C4-2B (cell line): ENCODE measurements at regions not wholly inside any gene's neighbourhood (a gene's known extent, or its start where the extent isn't known, plus 50 kb on each side); places are given as distances from the start of the nearest gene placed in this dataset.

Experiments used
- H3K27ac ChIP-seq: fragments of 450-650 bp; 2 replicates; pipeline ENCODE4 v1.5.1; 2017
- CTCF ChIP-seq: fragments of 450-650 bp; conservative IDR thresholded peaks from 2 replicates; pipeline ENCODE4 v1.5.1; 2017; ENCODE audit warnings: mild to moderate bottlenecking
- ZFX ChIP-seq: fragments of 450-650 bp; IDR thresholded peaks from 2 replicates; pipeline ENCODE4 v1.6.1; 2017

DNA sequence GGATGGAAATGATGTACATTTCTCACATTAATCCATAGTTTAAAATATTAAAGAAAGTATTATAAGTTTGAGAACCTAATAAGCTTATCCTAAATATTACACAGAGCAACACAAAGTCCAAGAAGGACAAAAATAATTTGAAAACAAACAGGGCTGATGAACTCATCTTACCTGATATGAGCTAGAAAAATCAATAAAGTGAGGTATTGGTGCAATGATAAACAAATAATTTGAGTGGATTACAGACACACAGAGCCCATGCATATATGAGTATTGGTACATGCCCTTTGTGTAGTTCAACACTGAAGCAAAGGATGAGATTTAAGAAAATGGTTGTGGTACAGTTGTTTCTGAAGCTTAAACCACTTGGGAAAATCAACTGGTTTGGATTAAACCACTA, 1139.0 kb downstream of the SUCLG1 start:
- H3K27ac ChIP-seq, result no peak overlapping the region
- TF ChIP-seq CTCF, result no peak
- TF ChIP-seq ZFX, result no peak

GRCh38 chr2:83305758-83306378, 1153.2 kb downstream of the SUCLG1 start:
- H3K27ac ChIP-seq, result no peak overlapping the region
- TF ChIP-seq CTCF, result no peak
- no peak for TF ChIP-seq ZFX

GRCh38 chr2:83291083-83291482, 1168.0 kb downstream of the SUCLG1 start:
- no peak overlapping the region for H3K27ac ChIP-seq
- TF ChIP-seq CTCF, result no peak
- no peak for TF ChIP-seq ZFX

GRCh38 chr2:83282841-83283240, 1176.2 kb downstream of the SUCLG1 start:
- no peak for TF ChIP-seq CTCF
- H3K27ac ChIP-seq, result no peak overlapping the region

- H3K27ac ChIP-seq, result no peak overlapping the region
- TF ChIP-seq ZFX (no peak), CTCF (no peak)
These were observed 1176.9 kb downstream of the SUCLG1 start for GRCh38 chr2:83282043-83282795.

DNA sequence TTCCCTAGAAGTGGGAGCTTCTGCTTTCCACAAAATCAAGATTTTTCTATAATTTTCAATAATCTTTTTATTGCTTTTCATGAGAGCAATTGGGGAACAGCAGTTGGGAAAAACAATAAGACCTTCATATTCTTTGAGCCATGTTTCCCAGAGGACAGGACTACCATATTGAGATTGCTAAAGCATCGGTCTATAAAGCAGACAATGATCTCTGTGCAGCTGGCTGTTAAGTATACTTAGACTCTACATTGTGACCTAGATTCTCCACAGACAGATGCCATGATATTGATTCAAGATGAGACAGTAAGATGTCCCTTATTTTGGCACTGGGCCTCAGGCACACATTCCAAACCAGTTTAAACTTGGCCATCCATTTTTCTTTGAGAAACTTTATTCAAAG, 1178.7 kb downstream of the SUCLG1 start:
- TF ChIP-seq CTCF, result no peak
- no peak for TF ChIP-seq ZFX
- H3K27ac ChIP-seq, result no peak overlapping the region

GRCh38 chr2:83273322-83273721, 1185.8 kb downstream of the SUCLG1 start:
- TF ChIP-seq CTCF (no peak), ZFX (no peak)
- H3K27ac ChIP-seq, result no peak overlapping the region
